GM10266 (cell line): ENCODE measurements at regions not wholly inside any gene's neighbourhood (a gene's known extent, or its start where the extent isn't known, plus 50 kb on each side); places are given as distances from the start of the nearest gene placed in this dataset.

Source experiments
- DNase-seq: peaks from one replicate; pipeline ENCODE4 v3.0.0; 2012; ENCODE audit errors: extremely low spot score
- TF ChIP-seq, protein P1 (sequence below): IDR thresholded peaks from 2 replicates; pipeline ENCODE4 v1.5.1; 2012; ENCODE audit warnings: mild to moderate bottlenecking, low read depth; ENCODE audit not compliant: control insufficient read depth, insufficient read depth; ENCODE audit errors: missing control alignments

- TF ChIP-seq, protein P1, sequence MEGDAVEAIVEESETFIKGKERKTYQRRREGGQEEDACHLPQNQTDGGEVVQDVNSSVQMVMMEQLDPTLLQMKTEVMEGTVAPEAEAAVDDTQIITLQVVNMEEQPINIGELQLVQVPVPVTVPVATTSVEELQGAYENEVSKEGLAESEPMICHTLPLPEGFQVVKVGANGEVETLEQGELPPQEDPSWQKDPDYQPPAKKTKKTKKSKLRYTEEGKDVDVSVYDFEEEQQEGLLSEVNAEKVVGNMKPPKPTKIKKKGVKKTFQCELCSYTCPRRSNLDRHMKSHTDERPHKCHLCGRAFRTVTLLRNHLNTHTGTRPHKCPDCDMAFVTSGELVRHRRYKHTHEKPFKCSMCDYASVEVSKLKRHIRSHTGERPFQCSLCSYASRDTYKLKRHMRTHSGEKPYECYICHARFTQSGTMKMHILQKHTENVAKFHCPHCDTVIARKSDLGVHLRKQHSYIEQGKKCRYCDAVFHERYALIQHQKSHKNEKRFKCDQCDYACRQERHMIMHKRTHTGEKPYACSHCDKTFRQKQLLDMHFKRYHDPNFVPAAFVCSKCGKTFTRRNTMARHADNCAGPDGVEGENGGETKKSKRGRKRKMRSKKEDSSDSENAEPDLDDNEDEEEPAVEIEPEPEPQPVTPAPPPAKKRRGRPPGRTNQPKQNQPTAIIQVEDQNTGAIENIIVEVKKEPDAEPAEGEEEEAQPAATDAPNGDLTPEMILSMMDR = no peak
- DNase-seq = peak; percentile 54
Measured at GRCh38 chr5:74576941-74577456, 63.5 kb downstream of the ENC1 start.

- TF ChIP-seq, protein P1 = no peak
- DNase-seq = no peak
Measured at GRCh38 chr5:74575741-74576538, 64.6 kb downstream of the ENC1 start.

- no peak for DNase-seq
- TF ChIP-seq, protein P1 = no peak
Measured at GRCh38 chr5:74570250-74570649, 70.3 kb downstream of the ENC1 start.

DNA sequence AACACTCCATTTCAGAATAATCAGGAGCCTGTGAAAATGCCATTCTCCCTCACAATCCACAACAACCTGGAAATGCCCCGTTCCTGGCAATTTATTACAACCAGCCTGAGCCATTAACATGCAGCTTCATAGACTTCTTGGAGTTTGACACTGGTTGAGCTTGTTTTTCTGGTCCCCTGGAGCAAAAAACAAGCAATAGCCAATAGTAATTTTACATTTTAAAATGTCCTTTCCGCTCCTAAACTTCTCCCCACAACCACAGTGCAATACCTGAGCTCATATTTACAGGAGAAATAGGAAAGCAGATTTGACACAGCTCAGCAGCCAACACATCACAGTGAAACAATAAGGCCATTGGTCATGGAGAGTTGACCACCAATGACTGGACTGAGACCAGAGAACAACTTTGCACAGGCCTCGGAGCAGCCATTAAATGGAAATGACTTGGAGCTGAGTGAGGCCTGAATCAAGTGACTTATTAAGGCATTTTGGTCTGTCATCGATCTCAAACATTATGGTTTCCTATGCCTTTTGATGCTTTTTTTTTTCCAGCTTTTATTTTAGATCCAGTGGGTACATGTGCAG is 73.0 kb downstream of the ENC1 start:
- DNase-seq = no peak
- TF ChIP-seq, protein P1 = no peak

- TF ChIP-seq, protein P1 = no peak
- DNase-seq = no peak
Measured at GRCh38 chr5:74562122-74562521, 78.4 kb downstream of the ENC1 start.

DNA sequence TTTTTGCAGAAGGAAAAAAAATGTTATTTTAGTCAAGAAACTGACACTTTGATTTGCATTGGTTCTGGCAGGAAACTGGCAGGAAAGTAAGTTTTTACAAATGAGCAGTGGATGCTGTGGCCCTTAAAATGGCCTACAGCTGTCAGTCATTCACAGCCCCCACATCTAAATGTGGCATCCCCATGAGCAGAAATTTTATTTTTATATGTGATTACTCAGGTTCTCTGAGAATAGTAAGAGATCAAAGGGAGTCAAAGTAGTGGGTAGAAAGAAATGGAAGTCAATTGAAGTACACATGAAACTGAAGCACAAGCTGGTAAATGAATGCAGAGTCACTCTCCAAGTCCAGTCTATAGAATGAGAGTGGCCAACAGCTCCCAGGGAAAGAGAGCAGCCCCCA is 80.3 kb downstream of the ENC1 start:
- TF ChIP-seq, protein P1 = no peak

GRCh38 chr5:74556631-74557595 is 83.6 kb downstream of the ENC1 start:
- DNase-seq = no peak

More for the DNA sequence above, 80.3 kb downstream of the ENC1 start:
- DNase-seq = peak; percentile 10

More at GRCh38 chr5:74556631-74557595, 83.6 kb downstream of the ENC1 start:
- TF ChIP-seq, protein P1 = no peak
